H9 (cell line): ENCODE measurements at regions not wholly inside any gene's neighbourhood (a gene's known extent, or its start where the extent isn't known, plus 50 kb on each side); places are given as distances from the start of the nearest gene placed in this dataset.

ENCODE experiments used
- DNase-seq: peaks from one replicate; pipeline ENCODE4 v3.0.0-alpha.2; 2017
- H2AFZ ChIP-seq: one replicate; pipeline ENCODE4 v1.6.1; 2013; ENCODE audit warnings: mild to moderate bottlenecking, low read length, control low read depth, moderate library complexity
- H2AK5ac ChIP-seq: 2 replicates; pipeline ENCODE4 v1.6.1; 2013; ENCODE audit warnings: low read length, control low read depth, mixed read lengths; ENCODE audit not compliant: insufficient read length
- H2BK120ac ChIP-seq: one replicate; pipeline ENCODE4 v1.6.1; 2013; ENCODE audit warnings: low read depth, mild to moderate bottlenecking, low read length, control low read depth, inconsistent platforms; ENCODE audit not compliant: poor library complexity, severe bottlenecking
- H2BK12ac ChIP-seq: 2 replicates; pipeline ENCODE4 v1.6.1; 2013; ENCODE audit warnings: low read length, control low read depth, mixed read lengths, low read depth; ENCODE audit not compliant: insufficient read length
- H2BK15ac ChIP-seq: 2 replicates; pipeline ENCODE4 v1.6.1; 2013; ENCODE audit warnings: low read depth, low read length, control low read depth
- H2BK20ac ChIP-seq: one replicate; pipeline ENCODE4 v1.6.1; 2013; ENCODE audit warnings: low read depth, mild to moderate bottlenecking, low read length, control low read depth, inconsistent platforms; ENCODE audit not compliant: poor library complexity, severe bottlenecking
- H2BK5ac ChIP-seq: 2 replicates; pipeline ENCODE4 v1.6.1; 2013; ENCODE audit warnings: low read length, control low read depth, mixed read lengths; ENCODE audit not compliant: insufficient read length
- H3K14ac ChIP-seq: 2 replicates; pipeline ENCODE4 v1.6.1; 2013; ENCODE audit warnings: low read length, control low read depth; ENCODE audit not compliant: insufficient read depth
- H3K18ac ChIP-seq: 2 replicates; pipeline ENCODE4 v1.6.1; 2013; ENCODE audit warnings: low read depth, mild to moderate bottlenecking, mixed read lengths, low read length, control low read depth; ENCODE audit not compliant: insufficient read length
- H3K23ac ChIP-seq: 2 replicates; pipeline ENCODE4 v1.6.1; 2013; ENCODE audit warnings: low read length, control low read depth, mixed read lengths, low read depth; ENCODE audit not compliant: insufficient read length
- H3K23me2 ChIP-seq: 2 replicates; pipeline ENCODE4 v1.6.1; 2013; ENCODE audit warnings: low read depth, mild to moderate bottlenecking, mixed read lengths, low read length, control low read depth; ENCODE audit not compliant: insufficient read length, poor library complexity, severe bottlenecking
- H3K27ac ChIP-seq: 2 replicates; pipeline ENCODE4 v1.5.1; 2013; ENCODE audit warnings: low read length, control low read depth, mixed read lengths, low read depth; ENCODE audit not compliant: insufficient read length
- H3K27me3 ChIP-seq: 2 replicates; pipeline ENCODE4 v1.6.1; 2013; ENCODE audit warnings: low read length, control low read depth, inconsistent platforms; ENCODE audit not compliant: insufficient read depth
- H3K4ac ChIP-seq: 2 replicates; pipeline ENCODE4 v1.6.1; 2013; ENCODE audit warnings: low read depth, mild to moderate bottlenecking, control low read depth, inconsistent platforms, low read length, moderate library complexity
- H3K4me1 ChIP-seq: 2 replicates; pipeline ENCODE4 v1.6.1; 2013; ENCODE audit warnings: low read length, control low read depth, inconsistent platforms; ENCODE audit not compliant: insufficient read depth
- H3K4me2 ChIP-seq: 2 replicates; pipeline ENCODE4 v1.6.1; 2013; ENCODE audit warnings: low read length, control low read depth, mixed read lengths; ENCODE audit not compliant: insufficient read length, insufficient read depth
- H3K56ac ChIP-seq: 2 replicates; pipeline ENCODE4 v1.6.1; 2013; ENCODE audit warnings: low read depth, mild to moderate bottlenecking, mixed read lengths, low read length, control low read depth; ENCODE audit not compliant: insufficient read length
- H3K79me1 ChIP-seq: 2 replicates; pipeline ENCODE4 v1.6.1; 2013; ENCODE audit warnings: low read depth, mild to moderate bottlenecking, moderate library complexity, low read length, control low read depth, inconsistent platforms; ENCODE audit not compliant: insufficient read depth, poor library complexity, severe bottlenecking
- H3K79me2 ChIP-seq: 2 replicates; pipeline ENCODE4 v1.6.1; 2013; ENCODE audit warnings: low read length, control low read depth, inconsistent platforms; ENCODE audit not compliant: insufficient read depth
- H3K9ac ChIP-seq: 2 replicates; pipeline ENCODE4 v1.6.1; 2013; ENCODE audit warnings: low read length, control low read depth, mixed read lengths; ENCODE audit not compliant: insufficient read length; ENCODE audit errors: extremely low read depth
- H3K9me3 ChIP-seq: one replicate; pipeline ENCODE4 v1.6.1; 2013; ENCODE audit warnings: low read depth, low read length, inconsistent platforms; ENCODE audit not compliant: control insufficient read depth
- H3T11ph ChIP-seq: one replicate; pipeline ENCODE4 v1.6.1; 2013; ENCODE audit warnings: mild to moderate bottlenecking, low read length, control low read depth, inconsistent platforms
- H4K20me1 ChIP-seq: one replicate; pipeline ENCODE4 v1.6.1; 2013; ENCODE audit not compliant: control insufficient read depth, insufficient read length, insufficient read depth
- H4K5ac ChIP-seq: 2 replicates; pipeline ENCODE4 v1.6.1; 2013; ENCODE audit warnings: low read depth, mild to moderate bottlenecking, mixed read lengths, low read length, control low read depth; ENCODE audit not compliant: insufficient read length
- H4K8ac ChIP-seq: replicated peaks from 2 replicates; pipeline ENCODE4 v1.6.1; 2013; ENCODE audit warnings: low read length, control low read depth, mixed read lengths, low read depth; ENCODE audit not compliant: insufficient read length
- H4K91ac ChIP-seq: 2 replicates; pipeline ENCODE4 v1.6.1; 2013; ENCODE audit warnings: low read depth, mild to moderate bottlenecking, moderate library complexity, mixed read lengths, low read length, control low read depth; ENCODE audit not compliant: insufficient read length
- H3K27ac Mint-ChIP-seq, 3 experiments: 2 replicates in 2 of 3; 3 replicates in 1 of 3; pipeline ENCODE4 v1.8.0; 2020 to 2021; ENCODE audit warnings: mixed read lengths in 3 of 3, mild to moderate bottlenecking in 1 of 3, moderate library complexity in 1 of 3
- H3K27me3 Mint-ChIP-seq: 2 replicates; pipeline ENCODE4 v1.8.0; 2021; ENCODE audit warnings: low read depth, mild to moderate bottlenecking, moderate library complexity, mixed read lengths
- H3K36me3 Mint-ChIP-seq, 3 experiments: 2 replicates in 2 of 3; 3 replicates in 1 of 3; pipeline ENCODE4 v1.8.0; 2020 to 2021; ENCODE audit warnings: low read depth in 3 of 3, mixed read lengths in 3 of 3; ENCODE audit not compliant: insufficient read depth in 1 of 3
- H3K4me1 Mint-ChIP-seq, 2 experiments: 2 replicates each; pipeline ENCODE4 v1.8.0; 2020; ENCODE audit warnings: mixed read lengths in 2 of 2
- H3K4me3 Mint-ChIP-seq, 2 experiments: 2 replicates in 1 of 2; 3 replicates in 1 of 2; pipeline ENCODE4 v1.8.0; 2020 to 2021; ENCODE audit warnings: mild to moderate bottlenecking in 2 of 2, mixed read lengths in 2 of 2, moderate library complexity in 1 of 2
- H3K9me3 Mint-ChIP-seq, 2 experiments: 2 replicates in 1 of 2; 3 replicates in 1 of 2; pipeline ENCODE4 v1.8.0; 2020; ENCODE audit warnings: mild to moderate bottlenecking in 2 of 2, mixed read lengths in 2 of 2, moderate library complexity in 1 of 2
- CTCF ChIP-seq: fragments of 200-600 bp; sonication (generic); conservative IDR thresholded peaks from 3 replicates; pipeline ENCODE4 v1.8.0; 2021; ENCODE audit warnings: antibody characterized with exemption, mild to moderate bottlenecking
- WGBS: extraction: QIAGEN DNeasy Blood & Tissue Kit; methylation state at CpG from one replicate; pipeline ENCODE4 v1.1.7; 2013; ENCODE audit warnings: missing lambda C conversion rate, low lambda C conversion rate, mixed read lengths; ENCODE audit not compliant: insufficient read length; ENCODE audit errors: extremely low coverage; 5-methylcytosine and 5-hydroxymethylcytosine counted together

GRCh38 chr17:6249732-6250131 is 179.6 kb downstream of the WSCD1 start:
- Mint-ChIP-seq H3K36me3 (no peaks in the 10 kb centered on the region), H3K9me3 (no peaks in the 10 kb centered on the region), H3K4me3 (no peak overlapping the region), H3K27me3 (no peaks in the 10 kb centered on the region), H3K4me1 (peaks cover 6 to 12% of the 10 kb centered on the region in 2 experiments), H3K27ac (no peak overlapping the region)
- H2AFZ ChIP-seq, result no peak overlapping the region
- no peak overlapping the region for H3K18ac ChIP-seq
- DNase-seq, result peak; percentile 38
- no peak overlapping the region for H2BK120ac ChIP-seq
- H2BK12ac ChIP-seq, result no peak overlapping the region
- no peak overlapping the region for H3K23ac ChIP-seq
- no peak overlapping the region for H3K4me2 ChIP-seq
- no peaks in the 10 kb centered on the region for H3K9me3 ChIP-seq
- no peak overlapping the region for H2AK5ac ChIP-seq
- no peak overlapping the region for H3K27ac ChIP-seq
- no peak overlapping the region for H2BK15ac ChIP-seq
- no peak overlapping the region for H2BK20ac ChIP-seq
- no peak overlapping the region for H2BK5ac ChIP-seq
- no peak overlapping the region for H3K14ac ChIP-seq
- H3K27me3 ChIP-seq, result no peaks in the 10 kb centered on the region
- WGBS, result no CpG with 5 or more reads among the region's 5 CpGs
- H3K9ac ChIP-seq, result no peak overlapping the region
- no peaks in the 10 kb centered on the region for H4K20me1 ChIP-seq
- no peaks in the 10 kb centered on the region for H3K23me2 ChIP-seq
- no peaks in the 10 kb centered on the region for H3K4me1 ChIP-seq
- no peaks in the 10 kb centered on the region for H3K79me2 ChIP-seq
- no peak overlapping the region for H4K5ac ChIP-seq
- H3K56ac ChIP-seq, result no peak overlapping the region
- H3K4ac ChIP-seq, result no peak overlapping the region
- TF ChIP-seq CTCF, result no peak
- no peaks in the 10 kb centered on the region for H3K79me1 ChIP-seq
- no peak overlapping the region for H3T11ph ChIP-seq
- no peak overlapping the region for H4K8ac ChIP-seq
- no peak overlapping the region for H4K91ac ChIP-seq
